SU-DHL-6 (cell line): ENCODE measurements at regions not wholly inside any gene's neighbourhood (a gene's known extent, or its start where the extent isn't known, plus 50 kb on each side); places are given as distances from the start of the nearest gene placed in this dataset.

Experiments
- H2AFZ ChIP-seq: fragments of 200-600 bp; sonication (generic); 2 replicates; pipeline ENCODE4 v1.6.1; 2014; ENCODE audit warnings: low read depth, mild to moderate bottlenecking, moderate library complexity, mixed read lengths, antibody characterized with exemption, low read length; ENCODE audit not compliant: severe bottlenecking
- H3F3A ChIP-seq: fragments of 200-600 bp; shearing (Covaris generic); 2 replicates; pipeline ENCODE4 v1.6.0; 2016; ENCODE audit warnings: antibody characterized with exemption, mild to moderate bottlenecking; ENCODE audit not compliant: insufficient read depth
- H3K27ac ChIP-seq: fragments of 200-600 bp; sonication (generic); 2 replicates; pipeline ENCODE4 v1.5.1; 2016; ENCODE audit warnings: low read depth, mild to moderate bottlenecking, low read length, moderate library complexity, mixed read lengths
- H3K27me3 ChIP-seq: fragments of 200-600 bp; sonication (generic), shearing (Covaris generic); 2 replicates; pipeline ENCODE4 v1.6.0; 2014; ENCODE audit warnings: mild to moderate bottlenecking, low read length
- H3K36me3 ChIP-seq: fragments of 200-600 bp; sonication (generic); 2 replicates; pipeline ENCODE4 v1.6.1; 2014; ENCODE audit warnings: mild to moderate bottlenecking, low read length, mixed read lengths
- H3K4me2 ChIP-seq: fragments of 300-600, 200-600 bp; shearing (Covaris generic), sonication (generic); 2 replicates; pipeline ENCODE4 v1.6.0; 2014; ENCODE audit warnings: low read length, low read depth, mild to moderate bottlenecking; ENCODE audit not compliant: poor library complexity, severe bottlenecking
- H3K4me3 ChIP-seq: fragments of 200-600 bp; sonication (generic); 2 replicates; pipeline ENCODE4 v1.5.1; 2014; ENCODE audit warnings: antibody characterized with exemption, low read length, mild to moderate bottlenecking, mixed read lengths; ENCODE audit not compliant: insufficient read depth, poor library complexity, severe bottlenecking
- H3K79me2 ChIP-seq: fragments of 200-600 bp; sonication (generic); 2 replicates; pipeline ENCODE4 v1.6.1; 2014; ENCODE audit warnings: mild to moderate bottlenecking, low read length, moderate library complexity; ENCODE audit not compliant: insufficient read depth
- H3K9ac ChIP-seq: fragments of 200-600 bp; sonication (generic); 2 replicates; pipeline ENCODE4 v1.7.0; 2014; ENCODE audit warnings: mild to moderate bottlenecking, low read length
- H3K9me2 ChIP-seq: fragments of 200-600 bp; sonication (generic); replicated peaks from 2 replicates; pipeline ENCODE4 v1.6.1; 2014; ENCODE audit warnings: low read length; ENCODE audit not compliant: insufficient read depth
- H3K9me3 ChIP-seq: fragments of 200-600 bp; sonication (generic); 2 replicates; pipeline ENCODE4 v1.6.1; 2014; ENCODE audit warnings: low read length, mixed read lengths; ENCODE audit not compliant: insufficient read depth
- H4K20me1 ChIP-seq: fragments of 200-600 bp; sonication (generic); 2 replicates; pipeline ENCODE4 v1.6.1; 2014; ENCODE audit warnings: low read depth, mild to moderate bottlenecking, antibody characterized with exemption, low read length, moderate library complexity, mixed read lengths
- CTCF ChIP-seq: fragments of 200-600 bp; sonication (generic); IDR thresholded peaks from one replicate; pipeline ENCODE4 v1.5.1; 2017; ENCODE audit warnings: antibody characterized with exemption, mild to moderate bottlenecking, low read length, moderate library complexity; ENCODE audit not compliant: insufficient read depth, poor library complexity, severe bottlenecking
- EZH2phosphoT487 ChIP-seq: fragments of 200-600 bp; sonication (generic), shearing (Covaris generic); conservative IDR thresholded peaks from 2 replicates; pipeline ENCODE4 v1.6.1; 2018; ENCODE audit warnings: mild to moderate bottlenecking, antibody characterized with exemption, low read length, moderate library complexity, mixed read lengths

GRCh38 chr6:68343901-68344300, 291.2 kb upstream of the ADGRB3 start:
- no peak overlapping the region for H3K27ac ChIP-seq
- no peaks in the 10 kb centered on the region for H3K9me3 ChIP-seq
- no peak overlapping the region for H3K9ac ChIP-seq
- H3K27me3 ChIP-seq, result no peaks in the 10 kb centered on the region
- H3F3A ChIP-seq, result no peaks in the 10 kb centered on the region
- no peaks in the 10 kb centered on the region for H4K20me1 ChIP-seq
- no peaks in the 10 kb centered on the region for H3K9me2 ChIP-seq
- H2AFZ ChIP-seq, result peak overlapping the region; percentile 61
- no peak overlapping the region for H3K4me3 ChIP-seq
- no peaks in the 10 kb centered on the region for H3K36me3 ChIP-seq
- no peak for TF ChIP-seq EZH2phosphoT487
- TF ChIP-seq CTCF, result peak; percentile 60
- H3K4me2 ChIP-seq, result no peak overlapping the region
- H3K79me2 ChIP-seq, result no peaks in the 10 kb centered on the region

GRCh38 chr6:68342286-68342685, 292.8 kb upstream of the ADGRB3 start:
- Histone ChIP-seq H3K9me2 (no peaks in the 10 kb centered on the region), H3K9me3 (no peaks in the 10 kb centered on the region), H3K27ac (no peak overlapping the region), H3K79me2 (no peaks in the 10 kb centered on the region), H3F3A (no peaks in the 10 kb centered on the region), H3K9ac (no peak overlapping the region), H3K4me3 (no peak overlapping the region), H3K27me3 (no peaks in the 10 kb centered on the region), H3K36me3 (no peaks in the 10 kb centered on the region), H2AFZ (peak overlapping the region; percentile 21), H4K20me1 (no peaks in the 10 kb centered on the region), H3K4me2 (no peak overlapping the region)
- TF ChIP-seq CTCF, result no peak
- TF ChIP-seq EZH2phosphoT487, result no peak

GRCh38 chr6:68339488-68340131, 295.5 kb upstream of the ADGRB3 start:
- no peaks in the 10 kb centered on the region for H3K36me3 ChIP-seq
- H3K27ac ChIP-seq, result no peak overlapping the region
- no peak overlapping the region for H3K4me3 ChIP-seq
- no peak overlapping the region for H2AFZ ChIP-seq
- H3K9me3 ChIP-seq, result no peaks in the 10 kb centered on the region
- no peak overlapping the region for H3K4me2 ChIP-seq
- no peak overlapping the region for H3K9ac ChIP-seq
- H3K27me3 ChIP-seq, result no peaks in the 10 kb centered on the region
- H3K9me2 ChIP-seq, result no peaks in the 10 kb centered on the region
- TF ChIP-seq CTCF, result no peak
- TF ChIP-seq EZH2phosphoT487, result no peak
- H3F3A ChIP-seq, result no peaks in the 10 kb centered on the region
- no peaks in the 10 kb centered on the region for H4K20me1 ChIP-seq
- no peaks in the 10 kb centered on the region for H3K79me2 ChIP-seq
